H1 (cell line): ENCODE measurements at regions not wholly inside any gene's neighbourhood (a gene's known extent, or its start where the extent isn't known, plus 50 kb on each side); places are given as distances from the start of the nearest gene placed in this dataset.

Source experiments
- SAP30 ChIP-seq: fragments of 300-600 bp; sonication (generic); IDR thresholded peaks from 2 replicates; pipeline ENCODE4 v1.7.1; 2012; ENCODE audit warnings: low read length, moderate library complexity, mild to moderate bottlenecking, inconsistent platforms; ENCODE audit not compliant: insufficient read depth, insufficient replicate concordance

DNA sequence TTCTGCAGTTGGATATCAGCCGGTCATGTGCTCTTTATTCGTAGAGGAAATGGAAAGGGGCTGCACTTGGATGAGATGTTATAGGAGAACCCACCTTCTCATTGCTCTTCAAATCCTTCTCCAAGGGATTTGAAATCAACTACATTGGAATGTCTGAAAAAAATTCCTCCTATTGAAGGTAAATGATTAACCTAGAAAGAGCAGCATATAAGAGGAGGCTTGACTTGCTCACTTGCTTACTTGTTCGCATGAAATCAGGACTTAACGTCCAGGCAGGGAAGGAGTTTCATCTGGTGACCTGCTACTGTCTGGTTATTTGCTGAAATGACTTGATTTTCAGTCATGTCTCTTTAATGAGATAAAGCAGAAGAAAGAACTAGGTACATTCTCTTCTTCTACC, 338.4 kb upstream of the NOCT start (continued):
- no peak for TF ChIP-seq SAP30
